H9 (cell line): ENCODE measurements at regions not wholly inside any gene's neighbourhood (a gene's known extent, or its start where the extent isn't known, plus 50 kb on each side); places are given as distances from the start of the nearest gene placed in this dataset.

ENCODE experiments used
- DNase-seq: peaks from one replicate; pipeline ENCODE4 v3.0.0-alpha.2; 2017
- H2AFZ ChIP-seq: one replicate; pipeline ENCODE4 v1.6.1; 2013; ENCODE audit warnings: mild to moderate bottlenecking, low read length, control low read depth, moderate library complexity
- H2AK5ac ChIP-seq: 2 replicates; pipeline ENCODE4 v1.6.1; 2013; ENCODE audit warnings: low read length, control low read depth, mixed read lengths; ENCODE audit not compliant: insufficient read length
- H2BK120ac ChIP-seq: one replicate; pipeline ENCODE4 v1.6.1; 2013; ENCODE audit warnings: low read depth, mild to moderate bottlenecking, low read length, control low read depth, inconsistent platforms; ENCODE audit not compliant: poor library complexity, severe bottlenecking
- H2BK12ac ChIP-seq: 2 replicates; pipeline ENCODE4 v1.6.1; 2013; ENCODE audit warnings: low read length, control low read depth, mixed read lengths, low read depth; ENCODE audit not compliant: insufficient read length
- H2BK15ac ChIP-seq: 2 replicates; pipeline ENCODE4 v1.6.1; 2013; ENCODE audit warnings: low read depth, low read length, control low read depth
- H2BK20ac ChIP-seq: one replicate; pipeline ENCODE4 v1.6.1; 2013; ENCODE audit warnings: low read depth, mild to moderate bottlenecking, low read length, control low read depth, inconsistent platforms; ENCODE audit not compliant: poor library complexity, severe bottlenecking
- H2BK5ac ChIP-seq: 2 replicates; pipeline ENCODE4 v1.6.1; 2013; ENCODE audit warnings: low read length, control low read depth, mixed read lengths; ENCODE audit not compliant: insufficient read length
- H3K14ac ChIP-seq: 2 replicates; pipeline ENCODE4 v1.6.1; 2013; ENCODE audit warnings: low read length, control low read depth; ENCODE audit not compliant: insufficient read depth
- H3K18ac ChIP-seq: 2 replicates; pipeline ENCODE4 v1.6.1; 2013; ENCODE audit warnings: low read depth, mild to moderate bottlenecking, mixed read lengths, low read length, control low read depth; ENCODE audit not compliant: insufficient read length
- H3K23ac ChIP-seq: 2 replicates; pipeline ENCODE4 v1.6.1; 2013; ENCODE audit warnings: low read length, control low read depth, mixed read lengths, low read depth; ENCODE audit not compliant: insufficient read length
- H3K23me2 ChIP-seq: 2 replicates; pipeline ENCODE4 v1.6.1; 2013; ENCODE audit warnings: low read depth, mild to moderate bottlenecking, mixed read lengths, low read length, control low read depth; ENCODE audit not compliant: insufficient read length, poor library complexity, severe bottlenecking
- H3K27ac ChIP-seq: 2 replicates; pipeline ENCODE4 v1.5.1; 2013; ENCODE audit warnings: low read length, control low read depth, mixed read lengths, low read depth; ENCODE audit not compliant: insufficient read length
- H3K27me3 ChIP-seq: 2 replicates; pipeline ENCODE4 v1.6.1; 2013; ENCODE audit warnings: low read length, control low read depth, inconsistent platforms; ENCODE audit not compliant: insufficient read depth
- H3K4ac ChIP-seq: 2 replicates; pipeline ENCODE4 v1.6.1; 2013; ENCODE audit warnings: low read depth, mild to moderate bottlenecking, control low read depth, inconsistent platforms, low read length, moderate library complexity
- H3K4me1 ChIP-seq: 2 replicates; pipeline ENCODE4 v1.6.1; 2013; ENCODE audit warnings: low read length, control low read depth, inconsistent platforms; ENCODE audit not compliant: insufficient read depth
- H3K4me2 ChIP-seq: 2 replicates; pipeline ENCODE4 v1.6.1; 2013; ENCODE audit warnings: low read length, control low read depth, mixed read lengths; ENCODE audit not compliant: insufficient read length, insufficient read depth
- H3K56ac ChIP-seq: 2 replicates; pipeline ENCODE4 v1.6.1; 2013; ENCODE audit warnings: low read depth, mild to moderate bottlenecking, mixed read lengths, low read length, control low read depth; ENCODE audit not compliant: insufficient read length
- H3K79me1 ChIP-seq: 2 replicates; pipeline ENCODE4 v1.6.1; 2013; ENCODE audit warnings: low read depth, mild to moderate bottlenecking, moderate library complexity, low read length, control low read depth, inconsistent platforms; ENCODE audit not compliant: insufficient read depth, poor library complexity, severe bottlenecking
- H3K79me2 ChIP-seq: 2 replicates; pipeline ENCODE4 v1.6.1; 2013; ENCODE audit warnings: low read length, control low read depth, inconsistent platforms; ENCODE audit not compliant: insufficient read depth
- H3K9ac ChIP-seq: 2 replicates; pipeline ENCODE4 v1.6.1; 2013; ENCODE audit warnings: low read length, control low read depth, mixed read lengths; ENCODE audit not compliant: insufficient read length; ENCODE audit errors: extremely low read depth
- H3K9me3 ChIP-seq: one replicate; pipeline ENCODE4 v1.6.1; 2013; ENCODE audit warnings: low read depth, low read length, inconsistent platforms; ENCODE audit not compliant: control insufficient read depth
- H3T11ph ChIP-seq: one replicate; pipeline ENCODE4 v1.6.1; 2013; ENCODE audit warnings: mild to moderate bottlenecking, low read length, control low read depth, inconsistent platforms
- H4K20me1 ChIP-seq: one replicate; pipeline ENCODE4 v1.6.1; 2013; ENCODE audit not compliant: control insufficient read depth, insufficient read length, insufficient read depth
- H4K5ac ChIP-seq: 2 replicates; pipeline ENCODE4 v1.6.1; 2013; ENCODE audit warnings: low read depth, mild to moderate bottlenecking, mixed read lengths, low read length, control low read depth; ENCODE audit not compliant: insufficient read length
- H4K8ac ChIP-seq: replicated peaks from 2 replicates; pipeline ENCODE4 v1.6.1; 2013; ENCODE audit warnings: low read length, control low read depth, mixed read lengths, low read depth; ENCODE audit not compliant: insufficient read length
- H4K91ac ChIP-seq: 2 replicates; pipeline ENCODE4 v1.6.1; 2013; ENCODE audit warnings: low read depth, mild to moderate bottlenecking, moderate library complexity, mixed read lengths, low read length, control low read depth; ENCODE audit not compliant: insufficient read length
- H3K27ac Mint-ChIP-seq, 3 experiments: 2 replicates in 2 of 3; 3 replicates in 1 of 3; pipeline ENCODE4 v1.8.0; 2020 to 2021; ENCODE audit warnings: mixed read lengths in 3 of 3, mild to moderate bottlenecking in 1 of 3, moderate library complexity in 1 of 3
- H3K27me3 Mint-ChIP-seq: 2 replicates; pipeline ENCODE4 v1.8.0; 2021; ENCODE audit warnings: low read depth, mild to moderate bottlenecking, moderate library complexity, mixed read lengths
- H3K36me3 Mint-ChIP-seq, 3 experiments: 2 replicates in 2 of 3; 3 replicates in 1 of 3; pipeline ENCODE4 v1.8.0; 2020 to 2021; ENCODE audit warnings: low read depth in 3 of 3, mixed read lengths in 3 of 3; ENCODE audit not compliant: insufficient read depth in 1 of 3
- H3K4me1 Mint-ChIP-seq, 2 experiments: 2 replicates each; pipeline ENCODE4 v1.8.0; 2020; ENCODE audit warnings: mixed read lengths in 2 of 2
- H3K4me3 Mint-ChIP-seq, 2 experiments: 2 replicates in 1 of 2; 3 replicates in 1 of 2; pipeline ENCODE4 v1.8.0; 2020 to 2021; ENCODE audit warnings: mild to moderate bottlenecking in 2 of 2, mixed read lengths in 2 of 2, moderate library complexity in 1 of 2
- H3K9me3 Mint-ChIP-seq, 2 experiments: 2 replicates in 1 of 2; 3 replicates in 1 of 2; pipeline ENCODE4 v1.8.0; 2020; ENCODE audit warnings: mild to moderate bottlenecking in 2 of 2, mixed read lengths in 2 of 2, moderate library complexity in 1 of 2
- WGBS: extraction: QIAGEN DNeasy Blood & Tissue Kit; methylation state at CpG from one replicate; pipeline ENCODE4 v1.1.7; 2013; ENCODE audit warnings: missing lambda C conversion rate, low lambda C conversion rate, mixed read lengths; ENCODE audit not compliant: insufficient read length; ENCODE audit errors: extremely low coverage; 5-methylcytosine and 5-hydroxymethylcytosine counted together
- TF ChIP-seq, protein P1 (sequence below): fragments of 200-600 bp; sonication (generic); conservative IDR thresholded peaks from 3 replicates; pipeline ENCODE4 v1.8.0; 2021; ENCODE audit warnings: antibody characterized with exemption, mild to moderate bottlenecking

GRCh38 chr14:97916669-97917568 is 1119.7 kb downstream of the VRK1 start:
- no peaks in the 10 kb centered on the region; the same call in 1 of the 2 replicates for H3K4me1 ChIP-seq
- no peak overlapping the region for H3K4me3 Mint-ChIP-seq

More at GRCh38 chr14:97916669-97917568, 1119.7 kb downstream of the VRK1 start:
- Histone ChIP-seq H2BK120ac (no peak overlapping the region), H3K4me2 (no peak overlapping the region), H3T11ph (no peak overlapping the region), H3K79me2 (no peaks in the 10 kb centered on the region), H3K23me2 (no peaks in the 10 kb centered on the region), H3K79me1 (no peaks in the 10 kb centered on the region), H4K20me1 (no peaks in the 10 kb centered on the region), H2BK20ac (no peak overlapping the region), H3K56ac (no peak overlapping the region), H4K5ac (no peak overlapping the region), H3K23ac (no peak overlapping the region), H2AK5ac (no peak overlapping the region), H3K18ac (no peak overlapping the region), H3K27ac (no peak overlapping the region), H3K14ac (no peak overlapping the region; the same call in 1 of the 2 replicates), H4K8ac (no peak overlapping the region), H3K27me3 (no peaks in the 10 kb centered on the region), H2BK15ac (no peak overlapping the region), H4K91ac (no peak overlapping the region), H3K9me3 (no peaks in the 10 kb centered on the region), H3K9ac (no peak overlapping the region), H3K4ac (no peak overlapping the region), H2BK5ac (no peak overlapping the region), H2BK12ac (no peak overlapping the region), H2AFZ (no peak overlapping the region)
- WGBS: no CpG with 5 or more reads among the region's 5 CpGs
- DNase-seq: no peak
- Mint-ChIP-seq H3K27ac (no peak overlapping the region), H3K36me3 (no peaks in the 10 kb centered on the region; a peak in 2 of 7 replicates), H3K9me3 (no peaks in the 10 kb centered on the region; a peak in 1 of 5 replicates), H3K27me3 (no peaks in the 10 kb centered on the region), H3K4me1 (peaks cover 6 to 13% of the 10 kb centered on the region in 2 experiments; a peak in 3 of 4 replicates)
- TF ChIP-seq, protein P1, sequence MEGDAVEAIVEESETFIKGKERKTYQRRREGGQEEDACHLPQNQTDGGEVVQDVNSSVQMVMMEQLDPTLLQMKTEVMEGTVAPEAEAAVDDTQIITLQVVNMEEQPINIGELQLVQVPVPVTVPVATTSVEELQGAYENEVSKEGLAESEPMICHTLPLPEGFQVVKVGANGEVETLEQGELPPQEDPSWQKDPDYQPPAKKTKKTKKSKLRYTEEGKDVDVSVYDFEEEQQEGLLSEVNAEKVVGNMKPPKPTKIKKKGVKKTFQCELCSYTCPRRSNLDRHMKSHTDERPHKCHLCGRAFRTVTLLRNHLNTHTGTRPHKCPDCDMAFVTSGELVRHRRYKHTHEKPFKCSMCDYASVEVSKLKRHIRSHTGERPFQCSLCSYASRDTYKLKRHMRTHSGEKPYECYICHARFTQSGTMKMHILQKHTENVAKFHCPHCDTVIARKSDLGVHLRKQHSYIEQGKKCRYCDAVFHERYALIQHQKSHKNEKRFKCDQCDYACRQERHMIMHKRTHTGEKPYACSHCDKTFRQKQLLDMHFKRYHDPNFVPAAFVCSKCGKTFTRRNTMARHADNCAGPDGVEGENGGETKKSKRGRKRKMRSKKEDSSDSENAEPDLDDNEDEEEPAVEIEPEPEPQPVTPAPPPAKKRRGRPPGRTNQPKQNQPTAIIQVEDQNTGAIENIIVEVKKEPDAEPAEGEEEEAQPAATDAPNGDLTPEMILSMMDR: no peak
